ENCODE measurements at regions not wholly inside any gene's neighbourhood (a gene's known extent, or its start where the extent isn't known, plus 50 kb on each side); places are given as distances from the start of the nearest gene placed in this dataset.

DNA sequence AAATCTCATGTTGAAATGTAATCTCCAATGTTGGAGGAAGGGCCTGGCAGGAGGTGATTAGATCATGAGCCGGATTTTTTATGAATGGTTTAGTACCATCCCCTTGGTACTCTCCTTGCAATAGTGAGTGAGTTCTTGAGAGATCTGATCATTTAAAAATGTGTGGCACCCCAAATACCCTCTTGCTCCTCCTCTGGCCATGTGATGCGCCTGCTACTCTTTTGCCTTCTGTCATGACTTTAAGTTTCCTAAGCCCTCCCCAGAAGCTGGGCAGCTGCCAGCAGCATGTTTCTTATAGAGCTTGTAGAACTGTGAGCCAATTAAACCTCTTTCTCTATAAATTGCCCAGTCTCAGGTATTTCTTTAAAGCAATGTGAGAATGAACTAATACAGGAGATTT, 72.6 kb upstream of the FIGN start:
- DNase-seq: no peak

DNA sequence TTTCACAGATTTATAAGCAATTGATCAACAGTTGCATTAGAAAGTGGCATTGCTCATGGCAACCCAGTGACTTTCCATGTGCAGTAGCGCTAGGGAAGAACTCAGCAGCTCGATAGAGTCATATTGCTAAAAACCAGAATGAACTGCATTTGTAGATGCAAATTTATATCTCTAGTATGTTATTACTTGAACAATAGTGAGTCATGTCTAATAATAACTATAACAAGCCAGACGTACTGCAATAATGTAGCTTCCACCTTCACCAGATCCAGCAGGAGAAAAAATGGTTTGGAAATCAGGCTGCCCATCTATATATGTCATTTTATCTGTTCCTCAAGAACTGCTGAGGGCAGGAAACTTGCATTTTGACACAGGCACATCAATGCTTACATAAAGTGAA, 66.5 kb upstream of the FIGN start:
- DNase-seq: no peak

DNA sequence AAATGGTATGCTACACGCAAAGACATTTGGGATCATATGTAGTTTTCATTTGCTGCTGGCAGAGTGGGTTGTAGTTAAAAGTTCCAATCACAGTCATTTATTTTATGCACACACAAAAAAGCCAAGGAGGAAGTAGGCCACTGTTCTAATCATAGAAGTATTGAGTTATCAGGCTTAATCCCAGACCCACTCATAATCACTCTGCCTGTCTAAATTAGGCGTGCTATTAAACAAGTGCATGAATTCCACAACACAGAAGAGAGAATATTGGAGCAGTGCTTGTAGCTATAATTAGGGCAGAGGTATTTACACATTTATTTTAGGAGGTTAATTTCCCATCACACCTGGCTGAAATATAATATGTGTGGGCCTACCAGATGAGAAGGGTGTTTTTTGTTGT, 65.7 kb upstream of the FIGN start:
- no peak for DNase-seq

DNA sequence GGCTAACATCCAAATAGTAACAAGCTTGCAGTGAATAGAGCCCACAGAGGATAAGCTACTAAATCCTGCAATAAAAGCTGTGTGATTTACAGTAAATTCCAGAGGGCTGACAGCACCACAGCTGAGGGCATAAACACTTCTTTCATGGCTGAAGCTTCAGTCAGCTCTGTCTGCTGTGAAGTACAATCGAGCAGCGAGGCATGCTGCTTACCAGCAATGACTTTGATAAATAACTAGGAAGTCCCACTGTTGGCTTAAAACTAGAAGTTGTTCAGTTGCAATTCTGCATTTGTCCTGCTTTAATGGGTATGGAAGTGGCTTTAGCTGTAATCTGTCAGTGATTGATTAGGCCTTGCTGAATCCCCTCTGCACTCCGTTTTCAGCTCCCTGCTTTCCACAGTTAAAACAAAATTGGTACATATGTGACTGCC, 65.2 kb upstream of the FIGN start:
- no peak for DNase-seq

DNA sequence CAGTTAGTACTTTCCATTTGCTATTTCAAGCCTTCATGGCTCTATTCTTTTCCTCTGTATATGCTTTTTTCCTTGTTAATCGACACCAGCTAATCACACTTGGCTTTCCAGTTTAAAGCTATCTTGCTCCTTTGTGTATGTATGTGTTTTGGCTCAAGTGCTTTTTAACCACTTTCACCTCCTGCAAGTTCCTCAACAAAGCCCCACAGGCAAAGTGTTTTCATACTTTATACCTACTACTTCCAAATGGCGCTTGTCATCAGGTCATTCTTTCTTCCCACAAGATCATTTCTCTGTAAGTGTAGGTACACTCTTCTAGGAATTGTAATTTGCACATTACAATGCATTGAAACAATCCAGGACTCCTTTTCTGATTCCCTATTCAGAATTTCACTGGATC, 64.0 kb upstream of the FIGN start:
- DNase-seq: no peak

DNA sequence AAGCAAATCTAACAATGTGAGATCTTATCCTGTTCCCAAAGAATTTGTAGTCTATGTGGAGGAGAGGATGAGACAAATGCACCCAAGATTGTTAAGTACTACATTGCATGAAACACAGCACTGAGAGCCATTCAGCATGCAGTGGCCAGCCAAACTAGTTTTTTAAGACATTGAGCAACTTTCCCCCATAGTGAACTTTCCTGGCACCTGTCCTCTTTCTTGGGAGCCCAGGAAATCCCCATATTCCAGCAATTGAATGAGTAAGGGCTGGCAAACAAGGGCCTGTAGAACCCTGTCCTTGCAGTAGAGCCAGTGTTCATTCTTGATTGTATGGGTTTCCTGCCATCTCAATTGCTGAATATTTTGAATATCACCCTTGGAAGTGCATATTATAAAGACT, 58.8 kb upstream of the FIGN start:
- no peak for DNase-seq
